ENCODE measurements at regions not wholly inside any gene's neighbourhood (a gene's known extent, or its start where the extent isn't known, plus 50 kb on each side); places are given as distances from the start of the nearest gene placed in this dataset.
"Not testable (repeated sequence)": the region's sequence is repeated elsewhere in the genome, so short reads cannot be mapped to it uniquely, and the experiment has no call there.

- no peak for DNase-seq (ENCODE audit: low read depth in 1 of 2, low spot score in 1 of 2)
- Histone ChIP-seq H3K9me3 (no peaks in the 10 kb centered on the region), H3K4me3 (no peak overlapping the region), H3K4me1 (no peaks in the 10 kb centered on the region), H3K27ac (no peak overlapping the region), H3K4me2 (no peak overlapping the region)
- CTCF ChIA-PET: no interaction called here
- ATAC-seq: no peak
- POLR2A ChIA-PET: no interaction called here
- FAIRE-seq: no peak
- 17% methylated on average over 2 of the region's 2 CpGs for WGBS (ENCODE audit: missing lambda C conversion rate)
- TF ChIP-seq RFX5 (IDR thresholded peaks at IDR 0.05): no peak
- TF ChIP-seq ATOH8 (CRISPR knock-in tag; IDR thresholded peaks at IDR 0.05; ENCODE audit: low read depth): no peak
- no peak for TF ChIP-seq RARB (CRISPR knock-in tag; IDR thresholded peaks at IDR 0.05)
- TF ChIP-seq RCOR1 (IDR thresholded peaks at IDR 0.05; ENCODE audit: low read depth, low read length): no peak
- no peak for TF ChIP-seq EP300 (IDR thresholded peaks at IDR 0.05)
- TF ChIP-seq TFCP2L1 (CRISPR knock-in tag; IDR thresholded peaks at IDR 0.05): no peak
- TF ChIP-seq HMGXB4 (CRISPR knock-in tag; IDR thresholded peaks at IDR 0.05; ENCODE audit: borderline replicate concordance): no peak
- TF ChIP-seq CBX8 (IDR thresholded peaks at IDR 0.05): no peak
- TF ChIP-seq ELK1 (IDR thresholded peaks at IDR 0.05; ENCODE audit: low read depth, low read length): no peak
- no peak for TF ChIP-seq CEBPB (IDR thresholded peaks at IDR 0.05)
- no peak for TF ChIP-seq ZC3H11A (IDR thresholded peaks at IDR 0.05)
- no peak for TF ChIP-seq HDAC2 (IDR thresholded peaks at IDR 0.05)
- TF ChIP-seq ZSCAN20 (CRISPR knock-in tag; IDR thresholded peaks at IDR 0.05): no peak
- no peak for TF ChIP-seq CHD2 (IDR thresholded peaks at IDR 0.05; ENCODE audit: low read length, partially characterized antibody)
- no peak for TF ChIP-seq HEYL (CRISPR knock-in tag; IDR thresholded peaks at IDR 0.05)
- no peak for TF ChIP-seq RAD21 (conservative IDR thresholded peaks at IDR 0.05 in 1 of 2, IDR thresholded peaks at IDR 0.05 in 1 of 2)
- no peak for TF ChIP-seq CTCF (IDR thresholded peaks at IDR 0.05)
- TF ChIP-seq PBX3 (IDR thresholded peaks at IDR 0.05): no peak
- TF ChIP-seq HES2 (IDR thresholded peaks at IDR 0.05): no peak
- no peak for TF ChIP-seq FOSL2 (IDR thresholded peaks at IDR 0.05)
- TF ChIP-seq FOSL2 (CRISPR knock-in tag; IDR thresholded peaks at IDR 0.05): no peak
Measured at GRCh38 chr7:124247691-124248090, 214.8 kb upstream of the TMEM229A start.

- no peaks in the 10 kb centered on the region for H3K9me3 ChIP-seq
- POLR2A ChIA-PET: no interaction called here
- DNase-seq (ENCODE audit: low read depth in 1 of 2, low spot score in 1 of 2): no peak
- H3K4me2 ChIP-seq: no peak overlapping the region
- no peak overlapping the region for H3K4me3 ChIP-seq
- TF ChIP-seq CHD2 (IDR thresholded peaks at IDR 0.05; ENCODE audit: low read length, partially characterized antibody): no peak
- no peak for TF ChIP-seq EP300 (IDR thresholded peaks at IDR 0.05)
- no peak for TF ChIP-seq JUNB (IDR thresholded peaks at IDR 0.05)
- TF ChIP-seq FOSB (CRISPR knock-in tag; IDR thresholded peaks at IDR 0.05): no peak
- TF ChIP-seq HOXA7 (CRISPR knock-in tag; IDR thresholded peaks at IDR 0.05): no peak
- no peak for TF ChIP-seq NR3C1 (IDR thresholded peaks at IDR 0.05)
- TF ChIP-seq ELK1 (IDR thresholded peaks at IDR 0.05; ENCODE audit: low read depth, low read length): no peak
- ATAC-seq: no peak
- FAIRE-seq: no peak
- 46% methylated on average over 2 of the region's 2 CpGs for WGBS (ENCODE audit: missing lambda C conversion rate)
- no peak overlapping the region for H3K27ac ChIP-seq
- H3K4me1 ChIP-seq: no peaks in the 10 kb centered on the region
- CTCF ChIA-PET: no interaction called here
Measured at GRCh38 chr7:124246262-124246863, 213.5 kb upstream of the TMEM229A start.

- H3K9me3 ChIP-seq; ATAC-seq; H3K4me3 ChIP-seq; POLR2A ChIA-PET; H3K4me1 ChIP-seq; CTCF ChIA-PET; DNase-seq (ENCODE audit: low read depth in 1 of 2, low spot score in 1 of 2); H3K27ac ChIP-seq; FAIRE-seq; H3K4me2 ChIP-seq: not testable (repeated sequence)
Measured at GRCh38 chr7:124244469-124244868, 211.6 kb upstream of the TMEM229A start.

All from A549 (cell line).